ENCODE measurements at regions not wholly inside any gene's neighbourhood (a gene's known extent, or its start where the extent isn't known, plus 50 kb on each side); places are given as distances from the start of the nearest gene placed in this dataset.

GRCh38 chr15:35912196-35912595 lies 366.2 kb upstream of the DPH6 start:
- DNase-seq (ENCODE audit: low read depth): peak; percentile 5
- peak; percentile 24 for TF ChIP-seq CTCF (IDR thresholded peaks at IDR 0.05; ENCODE audit: insufficient read depth, low read depth, low read length)
- no peak overlapping the region for H3K4me3 ChIP-seq (ENCODE audit: low read depth, low read length)

DNA sequence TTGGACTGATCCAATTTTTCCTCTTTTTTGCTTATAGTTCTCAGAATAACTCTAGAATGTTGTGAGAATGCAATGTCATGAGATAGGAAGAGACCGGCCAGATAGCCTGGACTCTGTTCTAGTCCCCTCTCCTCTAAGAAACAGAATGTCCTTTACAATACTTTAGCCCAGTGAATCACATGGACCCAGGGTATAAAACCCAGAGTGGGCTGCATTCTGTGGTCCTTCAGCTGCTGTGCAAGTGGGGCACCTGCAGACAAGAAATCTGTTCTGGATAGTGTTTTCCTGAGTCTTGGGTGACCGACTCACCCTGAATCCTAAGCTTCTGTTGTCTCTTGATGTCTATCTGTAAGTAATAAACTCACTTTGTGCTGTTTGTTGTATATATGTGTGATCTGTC lies 368.6 kb upstream of the DPH6 start:
- DNase-seq (ENCODE audit: low read depth): no peak
- no peak overlapping the region for H3K4me3 ChIP-seq (ENCODE audit: low read depth, low read length)
- TF ChIP-seq CTCF (IDR thresholded peaks at IDR 0.05; ENCODE audit: insufficient read depth, low read depth, low read length): no peak

DNA sequence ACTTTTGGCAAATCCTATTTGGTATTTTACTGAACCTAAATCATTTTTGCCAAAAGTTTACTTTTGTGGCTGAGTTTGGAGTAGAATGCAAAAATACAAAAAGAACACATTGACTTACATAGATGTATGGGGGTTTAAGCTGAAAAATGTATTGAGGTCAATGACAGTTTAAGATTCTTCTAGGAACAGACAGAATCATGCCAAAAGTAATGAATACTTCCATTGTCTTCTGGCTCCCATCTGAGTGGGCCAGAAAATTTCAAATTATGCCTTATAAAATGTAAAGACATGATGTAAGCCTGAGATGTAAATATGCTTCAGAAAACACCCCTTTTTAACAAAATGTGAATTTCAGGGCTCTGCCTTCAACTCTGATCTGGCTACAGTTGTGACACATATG lies 375.1 kb upstream of the DPH6 start:
- no peak overlapping the region for H3K4me3 ChIP-seq (ENCODE audit: low read depth, low read length)
- no peak for DNase-seq (ENCODE audit: low read depth)
- TF ChIP-seq CTCF (IDR thresholded peaks at IDR 0.05; ENCODE audit: insufficient read depth, low read depth, low read length): no peak

- DNase-seq (ENCODE audit: low read depth): peak; percentile 11
- H3K4me3 ChIP-seq (ENCODE audit: low read depth, low read length): no peak overlapping the region
- no peak for TF ChIP-seq CTCF (IDR thresholded peaks at IDR 0.05; ENCODE audit: insufficient read depth, low read depth, low read length)
Observed at GRCh38 chr15:35925275-35926006, 379.5 kb upstream of the DPH6 start.

DNA sequence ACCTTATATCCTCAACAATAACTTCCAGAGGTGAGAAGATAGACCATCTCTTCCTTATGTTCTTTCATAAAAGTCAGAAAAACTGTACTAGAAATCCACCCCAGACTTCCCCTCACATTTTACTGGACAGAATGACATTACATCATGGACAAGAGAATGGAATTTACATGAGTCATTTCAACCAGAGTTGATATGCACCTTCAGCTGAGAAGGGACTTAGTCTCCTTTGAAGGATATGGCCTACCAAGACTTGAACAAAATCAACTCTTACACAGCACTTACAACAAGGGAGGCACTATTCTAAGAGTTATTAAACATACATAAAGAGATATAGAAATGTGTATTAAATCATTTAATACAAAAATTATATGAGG lies 380.0 kb upstream of the DPH6 start:
- H3K4me3 ChIP-seq (ENCODE audit: low read depth, low read length): no peak overlapping the region
- peak; percentile 7 for DNase-seq (ENCODE audit: low read depth)
- TF ChIP-seq CTCF (IDR thresholded peaks at IDR 0.05; ENCODE audit: insufficient read depth, low read depth, low read length): no peak

- no peak for DNase-seq (ENCODE audit: low read depth)
- no peak overlapping the region for H3K4me3 ChIP-seq (ENCODE audit: low read depth, low read length)
- no peak for TF ChIP-seq CTCF (IDR thresholded peaks at IDR 0.05; ENCODE audit: insufficient read depth, low read depth, low read length)
Observed at GRCh38 chr15:35928847-35929246, 382.9 kb upstream of the DPH6 start.

Data from fibroblast of villous mesenchyme (primary cell).